ENCODE measurements at regions not wholly inside any gene's neighbourhood (a gene's known extent, or its start where the extent isn't known, plus 50 kb on each side); places are given as distances from the start of the nearest gene placed in this dataset.
"Not testable (repeated sequence)": the region's sequence is repeated elsewhere in the genome, so short reads cannot be mapped to it uniquely, and the experiment has no call there.

GRCh38 chr2:84127812-84128211, 331.3 kb downstream of the SUCLG1 start:
- not testable (repeated sequence) for TF ChIP-seq POLR2A (IDR thresholded peaks at IDR 0.05; ENCODE audit: low read length); GATA1 (IDR thresholded peaks at IDR 0.05; ENCODE audit: low read depth, low read length)
